ENCODE measurements at regions not wholly inside any gene's neighbourhood (a gene's known extent, or its start where the extent isn't known, plus 50 kb on each side); places are given as distances from the start of the nearest gene placed in this dataset.

DNA sequence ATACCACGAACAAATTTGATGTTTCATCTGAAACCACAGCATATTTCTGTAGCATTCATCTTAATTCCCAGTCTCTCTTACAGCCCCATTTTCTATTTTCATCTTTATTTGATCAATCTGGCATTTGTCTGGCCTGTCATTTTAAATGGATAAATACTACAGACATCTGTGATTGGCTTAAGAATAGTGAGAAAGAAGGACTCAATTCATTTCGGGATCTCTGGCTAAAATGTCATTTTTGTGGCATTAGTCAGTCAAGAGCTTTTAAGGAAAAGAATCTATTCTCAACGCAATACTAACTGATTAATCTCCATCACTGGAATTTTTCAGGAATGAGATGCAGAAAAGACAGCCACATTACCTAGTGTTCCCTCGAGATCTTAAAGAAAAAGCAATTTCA, 585.9 kb downstream of the IRS1 start:
- H3K27me3 Mint-ChIP-seq (ENCODE audit: low read depth) = peaks cover 2% of the 10 kb centered on the region
- H3K9me3 Mint-ChIP-seq = no peaks in the 10 kb centered on the region
- H3K4me1 Mint-ChIP-seq (ENCODE audit: low read depth) = no peaks in the 10 kb centered on the region
- H3K4me3 Mint-ChIP-seq (ENCODE audit: low read depth) = no peak overlapping the region
- no peak overlapping the region for H3K27ac Mint-ChIP-seq
- H3K36me3 Mint-ChIP-seq (ENCODE audit: low read depth) = no peaks in the 10 kb centered on the region
- no peak for DNase-seq (ENCODE audit: low spot score)
- intact Hi-C loops (cut with micrococcal nuclease) = no loop called here

DNA sequence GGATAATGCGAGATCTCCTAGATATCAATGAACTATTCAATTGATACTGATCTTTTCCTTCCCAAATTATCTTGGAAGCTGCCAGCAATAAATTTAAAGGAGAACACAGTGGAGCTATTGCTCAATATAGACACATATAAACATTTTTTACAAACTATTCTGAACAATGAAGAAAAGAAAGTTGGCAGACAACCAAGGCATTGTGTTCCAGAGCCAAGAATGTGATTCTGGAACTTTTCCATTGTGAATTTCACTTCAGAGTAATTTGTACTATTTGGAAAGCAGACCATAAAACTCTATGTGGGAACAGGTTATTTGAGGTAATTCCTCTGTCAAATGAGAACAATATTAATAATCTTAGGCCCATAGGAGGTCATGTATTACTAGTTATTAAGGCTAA, 588.2 kb downstream of the IRS1 start:
- Mint-ChIP-seq H3K9me3 (no peaks in the 10 kb centered on the region), H3K4me3 (ENCODE audit: low read depth) (no peak overlapping the region), H3K27me3 (ENCODE audit: low read depth) (peaks cover 6% of the 10 kb centered on the region), H3K36me3 (ENCODE audit: low read depth) (no peaks in the 10 kb centered on the region), H3K4me1 (ENCODE audit: low read depth) (no peaks in the 10 kb centered on the region), H3K27ac (no peak overlapping the region)
- intact Hi-C loops (cut with micrococcal nuclease) = no loop called here
- no peak for DNase-seq (ENCODE audit: low spot score)

DNA sequence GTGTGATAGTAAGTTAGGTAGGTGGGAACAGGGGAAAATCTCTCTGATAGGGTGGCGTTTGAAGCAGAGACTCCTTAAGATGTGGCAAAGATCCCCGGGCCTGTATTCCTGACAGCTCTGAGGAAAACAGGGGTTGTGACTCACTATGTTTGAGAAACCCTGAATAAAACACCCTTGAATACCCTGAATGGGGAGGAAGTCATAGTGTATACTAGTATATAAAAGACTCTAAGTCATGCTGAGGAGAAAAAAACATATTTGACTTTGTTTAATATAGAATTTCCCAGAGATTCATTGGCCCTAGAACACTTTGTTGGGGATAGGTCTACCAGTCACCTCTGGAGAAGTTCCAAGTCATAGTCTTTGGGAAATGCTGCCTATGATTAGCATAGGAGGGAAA, 590.9 kb downstream of the IRS1 start:
- intact Hi-C loops (cut with micrococcal nuclease) = no loop called here
- DNase-seq (ENCODE audit: low spot score) = no peak
- Mint-ChIP-seq H3K27ac (no peak overlapping the region), H3K27me3 (ENCODE audit: low read depth) (peaks cover 6% of the 10 kb centered on the region), H3K9me3 (no peaks in the 10 kb centered on the region), H3K36me3 (ENCODE audit: low read depth) (no peaks in the 10 kb centered on the region), H3K4me3 (ENCODE audit: low read depth) (no peak overlapping the region), H3K4me1 (ENCODE audit: low read depth) (no peaks in the 10 kb centered on the region)

DNA sequence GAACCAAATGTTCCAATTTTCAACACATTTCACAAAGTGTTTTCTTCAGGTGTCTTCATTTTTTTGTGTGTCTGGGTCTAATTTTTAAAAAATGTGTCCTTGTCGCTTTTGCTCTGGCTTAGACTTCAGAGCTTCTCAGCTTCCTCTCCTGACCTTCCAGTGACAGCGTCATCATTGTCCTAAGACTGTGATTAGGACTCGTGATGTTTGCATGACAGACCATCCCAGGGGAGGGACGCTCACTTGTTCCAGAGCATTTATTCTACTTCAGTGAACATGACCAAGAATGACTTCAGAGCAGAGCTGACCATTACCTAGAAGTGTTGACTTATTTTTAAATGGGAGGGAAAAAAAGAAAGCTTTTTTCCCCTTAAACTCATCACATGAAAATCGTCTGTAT, 591.9 kb downstream of the IRS1 start:
- intact Hi-C loops (cut with micrococcal nuclease) = no loop called here

DNA sequence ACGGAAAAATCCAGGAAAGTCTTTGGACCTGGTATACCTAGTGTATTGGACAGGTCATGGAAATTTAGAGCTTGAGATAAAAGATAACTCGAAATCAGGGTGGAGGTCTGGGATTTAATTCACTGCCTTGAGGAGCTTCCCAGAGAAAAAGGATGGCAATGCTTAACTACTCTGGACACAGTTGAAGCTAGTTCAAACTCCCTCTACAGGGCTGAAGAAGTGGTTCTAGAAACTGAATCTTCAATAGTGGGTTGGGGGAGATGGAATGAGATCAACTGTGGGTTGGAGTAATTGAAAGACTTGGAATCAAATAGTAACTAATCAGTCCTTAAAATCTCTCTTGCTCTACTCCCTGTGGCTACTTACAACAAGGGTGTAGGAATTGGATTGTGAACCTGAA, 600.1 kb downstream of the IRS1 start:
- intact Hi-C loops (cut with micrococcal nuclease) = no loop called here
- Mint-ChIP-seq H3K36me3 (ENCODE audit: low read depth) (no peaks in the 10 kb centered on the region), H3K9me3 (no peaks in the 10 kb centered on the region), H3K4me1 (ENCODE audit: low read depth) (no peaks in the 10 kb centered on the region), H3K27ac (no peak overlapping the region), H3K27me3 (ENCODE audit: low read depth) (no peaks in the 10 kb centered on the region), H3K4me3 (ENCODE audit: low read depth) (no peak overlapping the region)
- no peak for DNase-seq (ENCODE audit: low spot score)

More for the DNA sequence above, 591.9 kb downstream of the IRS1 start:
- H3K4me1 Mint-ChIP-seq (ENCODE audit: low read depth) = no peaks in the 10 kb centered on the region
- no peaks in the 10 kb centered on the region for H3K9me3 Mint-ChIP-seq
- no peak for DNase-seq (ENCODE audit: low spot score)
- H3K27ac Mint-ChIP-seq = no peak overlapping the region
- peaks cover 4% of the 10 kb centered on the region for H3K27me3 Mint-ChIP-seq (ENCODE audit: low read depth)
- no peaks in the 10 kb centered on the region for H3K36me3 Mint-ChIP-seq (ENCODE audit: low read depth)
- H3K4me3 Mint-ChIP-seq (ENCODE audit: low read depth) = no peak overlapping the region

DNA sequence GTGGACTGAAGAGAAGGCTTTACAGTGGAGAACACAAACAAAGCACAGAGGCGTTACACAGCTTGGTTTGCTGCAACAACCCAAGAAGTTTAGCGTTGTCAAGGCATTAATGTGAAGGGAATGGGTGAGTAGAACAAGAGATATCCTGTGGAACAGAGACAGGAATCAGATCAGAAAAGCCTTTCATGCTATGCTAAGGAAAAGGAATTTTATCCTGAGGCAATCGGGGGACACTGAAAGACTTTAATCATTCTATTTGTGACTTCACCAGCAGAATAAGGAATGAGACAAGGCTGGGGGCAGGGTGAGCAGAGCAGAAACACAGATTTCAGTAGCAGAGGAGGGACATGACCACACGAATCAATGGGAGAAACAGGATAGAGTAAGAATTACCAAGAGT, 600.7 kb downstream of the IRS1 start:
- Mint-ChIP-seq H3K27ac (no peak overlapping the region), H3K27me3 (ENCODE audit: low read depth) (no peaks in the 10 kb centered on the region), H3K36me3 (ENCODE audit: low read depth) (no peaks in the 10 kb centered on the region), H3K4me3 (ENCODE audit: low read depth) (no peak overlapping the region), H3K9me3 (no peaks in the 10 kb centered on the region), H3K4me1 (ENCODE audit: low read depth) (no peaks in the 10 kb centered on the region)
- DNase-seq (ENCODE audit: low spot score) = no peak
- intact Hi-C loops (cut with micrococcal nuclease) = no loop called here

DNA sequence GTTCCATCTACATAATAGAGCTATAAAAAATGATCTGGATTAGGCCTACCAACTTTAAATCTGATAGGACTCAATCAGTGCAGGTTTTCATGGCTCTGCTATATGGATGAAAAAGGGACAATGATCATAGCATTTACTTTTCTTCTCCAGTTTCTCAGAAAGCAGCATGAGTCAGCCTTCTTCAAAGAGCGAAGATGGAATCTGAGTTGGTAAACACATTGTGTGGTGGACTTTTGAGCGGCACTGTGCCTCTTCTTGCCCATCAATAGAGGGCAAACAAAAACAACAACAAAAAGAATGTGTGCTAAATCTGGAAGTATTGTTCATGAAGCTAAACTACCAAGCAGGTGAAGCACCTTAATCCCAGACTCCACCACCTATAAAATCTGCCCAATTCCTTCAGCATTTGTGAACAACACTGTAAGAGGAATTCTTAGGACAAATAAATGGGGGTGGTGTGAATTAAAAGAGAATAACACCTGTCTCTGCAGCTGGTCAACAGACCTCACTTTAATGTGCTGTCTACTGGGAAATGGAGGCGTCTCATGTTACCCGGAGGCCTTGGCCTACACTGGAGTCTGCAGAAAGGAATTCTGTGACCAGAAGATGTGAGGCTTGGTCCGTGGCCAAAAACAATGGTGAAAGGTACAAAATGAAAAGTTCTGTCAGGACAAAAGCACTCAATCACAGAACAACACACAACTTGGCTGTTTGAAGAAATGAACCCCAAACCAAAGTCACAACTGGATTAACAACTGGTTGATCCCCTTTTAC, 609.0 kb downstream of the IRS1 start:
- DNase-seq (ENCODE audit: low spot score) = no peak
- intact Hi-C loops (cut with micrococcal nuclease) = no loop called here
- Mint-ChIP-seq H3K36me3 (ENCODE audit: low read depth) (no peaks in the 10 kb centered on the region), H3K27ac (no peak overlapping the region), H3K9me3 (no peaks in the 10 kb centered on the region), H3K4me1 (ENCODE audit: low read depth) (no peaks in the 10 kb centered on the region), H3K4me3 (ENCODE audit: low read depth) (no peak overlapping the region), H3K27me3 (ENCODE audit: low read depth) (no peaks in the 10 kb centered on the region)

DNA sequence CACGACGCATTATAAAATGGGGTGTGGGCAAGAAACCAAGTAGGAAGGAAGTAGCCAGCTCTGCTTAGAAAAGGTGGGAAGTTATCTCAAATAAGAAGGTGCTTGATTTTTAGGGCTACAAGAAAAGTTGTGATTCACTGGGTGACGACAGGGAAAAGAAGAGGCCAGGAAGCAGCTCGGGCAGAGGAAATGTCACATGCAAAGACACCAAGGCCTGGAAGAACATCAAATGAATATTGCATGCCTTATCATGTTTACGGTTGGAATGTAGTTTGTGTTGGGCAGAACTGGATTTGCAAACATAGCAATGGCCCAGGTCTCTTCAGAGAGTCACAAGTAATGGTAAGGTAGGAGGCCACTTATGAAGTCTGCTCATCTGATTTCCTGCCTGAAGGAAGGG, 610.6 kb downstream of the IRS1 start:
- Mint-ChIP-seq H3K4me3 (ENCODE audit: low read depth) (no peak overlapping the region), H3K9me3 (no peaks in the 10 kb centered on the region), H3K27ac (no peak overlapping the region), H3K4me1 (ENCODE audit: low read depth) (no peaks in the 10 kb centered on the region), H3K27me3 (ENCODE audit: low read depth) (no peaks in the 10 kb centered on the region), H3K36me3 (ENCODE audit: low read depth) (no peaks in the 10 kb centered on the region)
- intact Hi-C loops (cut with micrococcal nuclease) = no loop called here
- no peak for DNase-seq (ENCODE audit: low spot score)

DNA sequence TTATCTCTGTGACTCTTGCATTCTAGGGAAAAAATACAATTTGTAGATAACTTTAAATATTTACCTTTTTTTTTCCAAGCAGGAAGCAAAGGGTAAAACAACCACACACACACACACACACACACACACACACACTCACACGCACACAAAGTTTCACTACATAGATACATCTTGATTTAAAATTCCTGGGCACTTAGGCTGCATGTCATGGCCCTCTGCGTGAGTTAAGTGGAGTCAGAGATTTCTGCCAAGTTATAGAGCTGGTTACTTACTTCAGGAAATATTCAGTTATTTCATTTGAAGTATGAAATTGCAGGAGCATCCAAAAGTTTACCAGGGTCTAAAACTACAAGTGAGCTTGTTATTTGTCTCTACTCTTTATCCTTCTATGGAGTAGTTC, 612.0 kb downstream of the IRS1 start:
- Mint-ChIP-seq H3K36me3 (ENCODE audit: low read depth) (no peaks in the 10 kb centered on the region), H3K27ac (no peak overlapping the region), H3K9me3 (no peaks in the 10 kb centered on the region), H3K4me3 (ENCODE audit: low read depth) (no peak overlapping the region), H3K27me3 (ENCODE audit: low read depth) (no peaks in the 10 kb centered on the region), H3K4me1 (ENCODE audit: low read depth) (no peaks in the 10 kb centered on the region)
- no peak for DNase-seq (ENCODE audit: low spot score)
- intact Hi-C loops (cut with micrococcal nuclease) = no loop called here

DNA sequence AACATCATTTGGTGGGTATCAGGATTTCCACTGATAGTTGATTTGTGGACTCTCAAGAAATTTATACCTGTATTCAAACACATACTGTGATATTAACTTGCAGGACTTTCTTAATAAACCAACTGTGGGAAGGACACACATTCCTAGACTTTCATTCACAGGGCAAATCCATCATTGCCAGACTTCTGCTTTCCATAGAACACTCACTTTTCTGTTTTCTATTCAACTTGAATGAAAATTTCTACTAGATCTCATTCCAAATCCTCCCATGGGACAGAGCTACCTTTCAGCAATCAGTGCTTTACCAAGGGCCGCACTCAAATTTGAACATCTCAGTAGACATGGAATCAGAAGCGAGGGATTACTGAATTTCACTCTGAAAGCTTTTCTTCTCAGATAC, 612.5 kb downstream of the IRS1 start:
- Mint-ChIP-seq H3K4me3 (ENCODE audit: low read depth) (no peak overlapping the region), H3K9me3 (no peaks in the 10 kb centered on the region), H3K27ac (no peak overlapping the region), H3K4me1 (ENCODE audit: low read depth) (no peaks in the 10 kb centered on the region), H3K36me3 (ENCODE audit: low read depth) (no peaks in the 10 kb centered on the region), H3K27me3 (ENCODE audit: low read depth) (no peaks in the 10 kb centered on the region)
- DNase-seq (ENCODE audit: low spot score) = no peak
- intact Hi-C loops (cut with micrococcal nuclease) = no loop called here

DNA sequence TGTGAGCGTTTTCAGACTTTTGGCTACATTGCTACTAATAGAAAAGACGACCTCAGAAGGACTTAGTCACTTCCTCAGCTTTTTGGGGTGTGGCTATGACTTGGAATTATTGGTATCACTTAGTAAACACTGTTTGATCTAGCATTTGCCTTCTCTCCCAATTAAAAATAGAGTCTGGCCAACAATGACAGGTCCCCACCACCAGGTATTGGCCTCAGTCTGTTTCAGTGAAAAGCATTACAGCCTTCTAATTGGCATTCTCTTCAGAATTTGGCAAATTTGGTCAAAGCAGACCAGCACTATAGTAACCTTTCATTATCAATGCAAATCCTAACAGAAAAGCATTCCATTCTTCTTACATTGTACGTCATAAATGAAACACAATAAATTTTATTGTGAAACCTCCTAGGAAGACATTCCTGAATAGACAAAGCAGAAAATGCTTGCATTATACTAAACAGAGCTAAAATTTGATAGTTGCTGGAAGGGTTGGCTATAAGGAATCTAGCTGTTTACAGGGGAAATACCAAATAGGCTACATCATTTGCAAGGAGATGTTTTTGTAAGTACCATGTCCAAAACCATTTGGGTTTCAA, 613.9 kb downstream of the IRS1 start:
- no peak for DNase-seq (ENCODE audit: low spot score)
- no peak overlapping the region for H3K27ac Mint-ChIP-seq
- no peaks in the 10 kb centered on the region for H3K36me3 Mint-ChIP-seq (ENCODE audit: low read depth)
- H3K27me3 Mint-ChIP-seq (ENCODE audit: low read depth) = no peaks in the 10 kb centered on the region
- intact Hi-C loops (cut with micrococcal nuclease) = no loop called here
- no peaks in the 10 kb centered on the region for H3K4me1 Mint-ChIP-seq (ENCODE audit: low read depth)
- no peaks in the 10 kb centered on the region for H3K9me3 Mint-ChIP-seq
- H3K4me3 Mint-ChIP-seq (ENCODE audit: low read depth) = no peak overlapping the region

DNA sequence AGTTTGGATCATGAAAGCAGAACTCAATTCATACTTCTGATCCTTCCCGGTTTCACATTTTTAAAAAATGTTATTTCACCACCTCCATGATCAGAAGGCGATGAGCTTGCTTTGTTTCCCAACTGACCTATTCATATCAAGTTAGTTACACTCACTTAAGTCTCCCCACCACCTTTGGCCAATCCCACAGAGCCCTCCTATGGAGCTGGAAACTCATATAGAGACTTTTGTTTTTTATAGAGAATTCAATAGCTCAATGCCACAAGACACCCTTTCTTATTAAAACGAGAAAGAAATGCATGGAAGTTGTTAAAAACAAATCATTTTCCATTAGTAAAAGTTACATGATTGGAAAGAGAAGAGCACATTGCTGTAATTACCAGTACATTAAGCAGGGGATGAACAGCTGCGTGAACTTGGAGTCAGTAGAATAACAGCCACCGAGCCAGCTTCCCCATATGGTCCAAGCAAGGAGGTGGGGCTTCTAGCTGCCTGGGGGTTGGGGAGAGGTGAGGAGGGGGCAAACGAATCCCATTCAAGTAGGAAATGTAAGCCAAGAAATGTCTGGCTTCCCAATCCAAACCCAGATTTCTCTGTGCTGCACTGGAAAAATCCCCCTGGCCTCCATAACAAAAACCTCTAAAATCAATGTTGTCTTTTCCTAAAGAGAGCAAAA, 614.5 kb downstream of the IRS1 start:
- H3K27ac Mint-ChIP-seq = no peak overlapping the region
- no peaks in the 10 kb centered on the region for H3K27me3 Mint-ChIP-seq (ENCODE audit: low read depth)
- no peaks in the 10 kb centered on the region for H3K4me1 Mint-ChIP-seq (ENCODE audit: low read depth)
- no peaks in the 10 kb centered on the region for H3K36me3 Mint-ChIP-seq (ENCODE audit: low read depth)
- H3K4me3 Mint-ChIP-seq (ENCODE audit: low read depth) = no peak overlapping the region
- DNase-seq (ENCODE audit: low spot score) = no peak
- intact Hi-C loops (cut with micrococcal nuclease) = no loop called here
- H3K9me3 Mint-ChIP-seq = no peaks in the 10 kb centered on the region

DNA sequence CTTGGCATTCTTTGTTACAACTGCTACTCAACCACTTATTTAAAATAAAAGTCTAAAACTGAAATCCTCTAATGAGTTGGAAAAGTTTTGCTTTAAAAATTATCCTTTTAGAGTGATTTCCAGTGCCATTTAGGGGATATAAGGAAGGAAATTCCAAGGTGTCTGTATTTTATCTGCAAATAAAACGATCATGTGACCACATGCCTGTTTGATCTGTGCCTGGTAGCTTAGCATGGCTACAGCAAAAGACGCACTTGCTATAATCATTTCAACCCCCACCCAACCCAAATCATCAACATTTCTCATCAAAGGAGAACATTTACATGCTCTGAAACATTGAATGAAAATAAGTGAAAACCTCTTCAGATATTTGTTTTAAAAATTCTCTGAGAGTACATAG, 615.1 kb downstream of the IRS1 start:
- Mint-ChIP-seq H3K4me3 (ENCODE audit: low read depth) (no peak overlapping the region), H3K27ac (no peak overlapping the region), H3K9me3 (no peaks in the 10 kb centered on the region), H3K4me1 (ENCODE audit: low read depth) (no peaks in the 10 kb centered on the region), H3K27me3 (ENCODE audit: low read depth) (no peaks in the 10 kb centered on the region), H3K36me3 (ENCODE audit: low read depth) (no peaks in the 10 kb centered on the region)
- DNase-seq (ENCODE audit: low spot score) = no peak
- intact Hi-C loops (cut with micrococcal nuclease) = no loop called here
